K562 (cell line): ENCODE measurements at regions not wholly inside any gene's neighbourhood (a gene's known extent, or its start where the extent isn't known, plus 50 kb on each side); places are given as distances from the start of the nearest gene placed in this dataset.

Experiments
- MGA ChIP-seq: fragments of 450-650 bp; IDR thresholded peaks from 2 replicates; pipeline ENCODE4 v1.6.1; 2016; ENCODE audit warnings: mild to moderate bottlenecking, moderate library complexity

GRCh38 chr4:134278675-134279074, 77.1 kb upstream of the PABPC4L start (continued):
- no peak for TF ChIP-seq MGA
